Ascending aorta (tissue), 2 donors: ENCODE measurements at regions not wholly inside any gene's neighbourhood (a gene's known extent, or its start where the extent isn't known, plus 50 kb on each side); places are given as distances from the start of the nearest gene placed in this dataset.

Experiments
- DNase-seq, 2 donors: peaks; one replicate each; pipeline ENCODE4 v3.0.0-alpha.2; 2019; ENCODE audit warnings: low spot score in 2 of 2
- H3K27ac ChIP-seq, 2 donors: fragments of 200-600 bp; sonication (generic); one replicate each; pipeline ENCODE4 v1.5.1; 2016 to 2017; ENCODE audit warnings: mild to moderate bottlenecking in 1 of 2
- H3K27me3 ChIP-seq: fragments of 200-600 bp; sonication (generic); one replicate; pipeline ENCODE4 v1.5.1; 2017
- H3K36me3 ChIP-seq, 2 donors: fragments of 200-600 bp; sonication (generic); one replicate each; pipeline ENCODE4 v1.5.1; 2016
- H3K4me1 ChIP-seq, 2 donors: fragments of 200-600 bp; sonication (generic); one replicate each; pipeline ENCODE4 v1.5.1; 2016 to 2017; ENCODE audit warnings: mild to moderate bottlenecking in 1 of 2
- H3K4me3 ChIP-seq, 2 donors: fragments of 200-600 bp; sonication (generic); one replicate each; pipeline ENCODE4 v1.5.1; 2016 to 2017; ENCODE audit warnings: mild to moderate bottlenecking in 1 of 2
- H3K9me3 ChIP-seq, 2 donors: fragments of 200-600 bp; sonication (generic); one replicate each; pipeline ENCODE4 v1.5.1; 2016
- intact Hi-C: fragments of 100-400 bp; cut with DNase I; formaldehyde crosslinking; loops from one replicate; pipeline ENCODE4 v1.15.1; 2023
- TF ChIP-seq, protein P1 (sequence below), 3 experiments: fragments of 200-600 bp in 2 of 3; fragments of 450-650 bp in 1 of 3; sonication (generic) in 2 of 3; IDR thresholded peaks; one replicate each; pipeline ENCODE4 v1.5.1; 2016 to 2019; ENCODE audit warnings: antibody characterized with exemption in 3 of 3, mild to moderate bottlenecking in 1 of 3, moderate library complexity in 1 of 3

DNA sequence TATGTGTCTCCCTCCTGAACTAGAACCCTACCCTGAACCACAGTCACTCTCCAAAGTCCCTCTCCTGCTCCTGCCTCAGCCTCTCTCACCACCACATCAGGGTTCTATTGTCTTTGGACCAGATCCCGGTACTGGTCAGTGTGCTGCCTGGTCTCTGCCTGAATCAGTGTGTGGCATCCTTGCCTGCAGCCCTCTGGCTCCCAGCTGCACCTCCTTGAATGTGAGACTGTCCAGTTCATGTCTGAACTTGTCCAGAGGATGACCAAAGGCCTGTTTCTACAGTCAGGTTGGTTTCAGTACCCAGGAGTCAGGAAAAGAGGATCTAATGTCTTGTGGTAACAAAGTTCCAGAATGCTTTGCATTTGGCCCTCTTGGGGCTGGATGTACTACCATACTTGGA is 76.8 kb upstream of the RANBP3L start:
- H3K4me3 ChIP-seq, result no peak overlapping the region
- no peaks in the 10 kb centered on the region for H3K9me3 ChIP-seq
- intact Hi-C loops, result no loop called here
- no peaks in the 10 kb centered on the region for H3K36me3 ChIP-seq
- no peaks in the 10 kb centered on the region for H3K27me3 ChIP-seq
- TF ChIP-seq, protein P1, sequence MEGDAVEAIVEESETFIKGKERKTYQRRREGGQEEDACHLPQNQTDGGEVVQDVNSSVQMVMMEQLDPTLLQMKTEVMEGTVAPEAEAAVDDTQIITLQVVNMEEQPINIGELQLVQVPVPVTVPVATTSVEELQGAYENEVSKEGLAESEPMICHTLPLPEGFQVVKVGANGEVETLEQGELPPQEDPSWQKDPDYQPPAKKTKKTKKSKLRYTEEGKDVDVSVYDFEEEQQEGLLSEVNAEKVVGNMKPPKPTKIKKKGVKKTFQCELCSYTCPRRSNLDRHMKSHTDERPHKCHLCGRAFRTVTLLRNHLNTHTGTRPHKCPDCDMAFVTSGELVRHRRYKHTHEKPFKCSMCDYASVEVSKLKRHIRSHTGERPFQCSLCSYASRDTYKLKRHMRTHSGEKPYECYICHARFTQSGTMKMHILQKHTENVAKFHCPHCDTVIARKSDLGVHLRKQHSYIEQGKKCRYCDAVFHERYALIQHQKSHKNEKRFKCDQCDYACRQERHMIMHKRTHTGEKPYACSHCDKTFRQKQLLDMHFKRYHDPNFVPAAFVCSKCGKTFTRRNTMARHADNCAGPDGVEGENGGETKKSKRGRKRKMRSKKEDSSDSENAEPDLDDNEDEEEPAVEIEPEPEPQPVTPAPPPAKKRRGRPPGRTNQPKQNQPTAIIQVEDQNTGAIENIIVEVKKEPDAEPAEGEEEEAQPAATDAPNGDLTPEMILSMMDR (IDR thresholded peaks at IDR 0.05), result no peak
- DNase-seq, result no peak
- no peak overlapping the region for H3K27ac ChIP-seq
- H3K4me1 ChIP-seq, result no peaks in the 10 kb centered on the region

DNA sequence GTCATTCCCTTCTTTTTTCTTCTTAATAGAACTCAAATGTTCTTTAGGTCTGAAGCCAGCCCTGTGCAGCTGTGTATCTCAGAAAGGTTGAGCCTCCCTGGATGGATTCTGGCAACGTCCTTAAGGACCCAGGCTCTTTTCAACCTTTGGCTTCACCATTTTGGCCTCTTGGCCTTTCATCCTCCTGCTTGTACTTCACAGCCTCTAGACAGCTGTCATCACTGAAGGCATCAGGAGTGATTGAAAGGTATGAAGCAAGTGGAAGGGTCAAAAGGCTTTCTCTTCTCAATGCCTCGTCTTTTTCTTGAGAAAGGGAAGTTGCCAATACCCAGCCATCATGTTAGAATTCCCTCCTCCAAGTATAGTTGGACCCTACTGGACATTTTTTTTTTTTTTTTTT is 81.2 kb upstream of the RANBP3L start:
- no peak for DNase-seq
- Histone ChIP-seq H3K36me3 (no peaks in the 10 kb centered on the region), H3K27me3 (no peaks in the 10 kb centered on the region), H3K4me1 (no peaks in the 10 kb centered on the region), H3K4me3 (no peak overlapping the region), H3K9me3 (no peaks in the 10 kb centered on the region), H3K27ac (no peak overlapping the region)
- TF ChIP-seq, protein P1 (IDR thresholded peaks at IDR 0.05), result no peak
- intact Hi-C loops, result no loop called here

DNA sequence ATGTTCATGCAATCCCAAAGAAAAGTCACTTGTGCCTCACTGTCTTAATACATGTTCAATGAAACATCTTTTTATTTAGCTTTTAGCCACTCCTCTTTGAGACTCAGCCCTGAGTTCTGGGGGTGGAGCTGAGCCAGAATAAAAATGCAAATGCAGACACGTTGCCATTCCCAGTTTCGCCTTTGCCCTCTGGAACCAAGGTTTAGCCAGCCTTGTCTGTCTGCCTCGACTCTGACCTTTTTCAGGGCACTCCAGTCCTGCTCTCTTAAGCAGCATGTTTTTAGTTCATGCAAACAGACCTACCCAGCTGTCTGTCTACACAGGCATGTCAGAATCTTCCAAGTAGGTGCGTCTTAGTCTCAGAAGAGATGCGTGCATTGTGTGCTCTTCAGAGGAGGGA is 82.2 kb upstream of the RANBP3L start:
- H3K36me3 ChIP-seq, result no peaks in the 10 kb centered on the region
- H3K9me3 ChIP-seq, result no peaks in the 10 kb centered on the region
- no peaks in the 10 kb centered on the region for H3K27me3 ChIP-seq
- H3K27ac ChIP-seq, result no peak overlapping the region
- no peak overlapping the region for H3K4me3 ChIP-seq
- intact Hi-C loops, result no loop called here
- TF ChIP-seq, protein P1 (IDR thresholded peaks at IDR 0.05), result no peak
- no peaks in the 10 kb centered on the region for H3K4me1 ChIP-seq
- no peak for DNase-seq

DNA sequence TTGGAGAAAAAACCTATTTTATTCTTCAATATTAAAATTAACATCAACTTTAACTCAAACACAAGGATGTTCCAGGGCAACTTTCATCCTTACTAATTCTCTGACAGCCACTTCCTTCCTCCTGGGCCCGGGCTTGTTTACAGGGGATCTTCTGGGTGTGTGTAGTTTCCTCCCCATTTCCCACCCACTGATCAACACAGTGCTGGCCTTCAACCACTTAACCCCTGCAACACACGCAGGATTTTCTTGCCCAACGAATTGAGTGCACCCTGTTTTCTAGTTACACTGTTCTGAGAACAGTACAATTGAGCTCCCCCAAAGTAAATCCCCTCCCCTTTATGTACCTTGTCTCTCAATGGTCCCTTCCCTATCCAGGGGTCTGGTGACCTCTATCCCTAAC is 83.1 kb upstream of the RANBP3L start:
- DNase-seq, result no peak
- Histone ChIP-seq H3K36me3 (no peaks in the 10 kb centered on the region), H3K4me3 (no peak overlapping the region), H3K9me3 (no peaks in the 10 kb centered on the region), H3K27me3 (no peaks in the 10 kb centered on the region), H3K4me1 (no peaks in the 10 kb centered on the region), H3K27ac (no peak overlapping the region)
- TF ChIP-seq, protein P1 (IDR thresholded peaks at IDR 0.05), result no peak
- intact Hi-C loops, result no loop called here

DNA sequence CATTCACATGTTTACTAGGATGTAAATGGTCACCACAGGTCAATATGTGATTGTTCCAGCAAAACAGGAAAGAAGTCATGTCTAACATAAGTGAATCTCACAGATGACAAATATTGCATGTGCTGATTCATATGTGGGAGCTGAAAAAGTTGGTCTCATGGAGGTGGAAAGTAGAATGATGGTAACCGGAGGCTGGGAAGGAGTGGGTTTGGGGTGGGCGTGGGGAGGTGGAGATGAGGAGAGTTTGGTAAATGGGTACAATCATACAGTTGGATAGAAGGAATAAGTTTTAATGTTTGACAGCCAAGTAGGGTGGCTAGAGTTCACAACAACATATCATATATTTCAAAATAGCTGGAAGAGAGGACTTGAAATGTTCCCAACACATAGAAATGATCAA is 83.8 kb upstream of the RANBP3L start:
- no peaks in the 10 kb centered on the region for H3K36me3 ChIP-seq
- H3K27me3 ChIP-seq, result no peaks in the 10 kb centered on the region
- TF ChIP-seq, protein P1 (IDR thresholded peaks at IDR 0.05), result no peak
- H3K4me1 ChIP-seq, result no peaks in the 10 kb centered on the region
- intact Hi-C loops, result no loop called here
- H3K9me3 ChIP-seq, result no peaks in the 10 kb centered on the region
- no peak for DNase-seq
- H3K4me3 ChIP-seq, result no peak overlapping the region
- H3K27ac ChIP-seq, result no peak overlapping the region

DNA sequence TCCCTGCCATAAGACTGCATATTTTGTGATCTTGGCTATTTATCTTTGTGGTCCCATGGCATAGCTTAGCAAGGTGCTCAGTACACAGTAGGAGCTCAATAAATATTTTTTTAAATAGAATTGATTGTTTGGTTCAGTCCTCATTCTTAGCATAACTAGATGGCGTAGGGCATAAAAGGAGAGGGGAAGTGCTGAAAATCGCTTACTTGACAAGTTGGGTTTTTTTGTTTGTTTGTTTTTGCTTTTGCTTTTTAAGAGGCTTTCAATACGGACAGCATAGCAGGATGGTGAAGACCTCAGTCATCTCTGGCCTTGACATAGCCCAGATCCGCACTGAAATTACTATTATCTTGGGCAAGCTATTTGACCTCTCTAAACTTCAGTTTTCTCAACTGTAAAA is 86.6 kb upstream of the RANBP3L start:
- DNase-seq, result no peak
- H3K9me3 ChIP-seq, result no peaks in the 10 kb centered on the region
- TF ChIP-seq, protein P1 (IDR thresholded peaks at IDR 0.05), result no peak
- no peak overlapping the region for H3K27ac ChIP-seq
- peaks cover 0 to 7% of the 10 kb centered on the region in 2 donors for H3K4me1 ChIP-seq
- H3K4me3 ChIP-seq, result no peak overlapping the region
- intact Hi-C loops, result no loop called here
- H3K36me3 ChIP-seq, result no peaks in the 10 kb centered on the region
- H3K27me3 ChIP-seq, result no peaks in the 10 kb centered on the region
